Lung (tissue), 11 donors: ENCODE measurements at regions not wholly inside any gene's neighbourhood (a gene's known extent, or its start where the extent isn't known, plus 50 kb on each side); places are given as distances from the start of the nearest gene placed in this dataset.

ENCODE experiments used
- ATAC-seq: fragments of 200-7000 bp; cut with Tn5 transposase; one replicate; pipeline ENCODE4 v1.9.1; 2020; ENCODE audit warnings: moderate number of reproducible peaks; ENCODE audit not compliant: insufficient read depth, low FRiP score
- DNase-seq, 3 donors: peaks; one replicate each; pipeline ENCODE4 v3.0.0-alpha.2; 2013 to 2017
- H3K27ac ChIP-seq, 2 donors: one replicate each; pipeline ENCODE4 v1.5.1; 2013; ENCODE audit warnings: mild to moderate bottlenecking in 2 of 2, moderate library complexity in 2 of 2, control low read depth in 1 of 2, inconsistent platforms in 1 of 2, low read depth in 1 of 2, low read length in 1 of 2
- H3K27me3 ChIP-seq, 3 donors: one replicate each; pipeline ENCODE4 v1.5.1; 2013; ENCODE audit warnings: low read length in 2 of 3; ENCODE audit not compliant: control insufficient read depth in 3 of 3, insufficient read depth in 3 of 3
- H3K36me3 ChIP-seq, 4 donors: one replicate each; pipeline ENCODE4 v1.5.1; 2013; ENCODE audit warnings: low read length in 4 of 4, mild to moderate bottlenecking in 1 of 4, moderate library complexity in 1 of 4; ENCODE audit not compliant: control insufficient read depth in 4 of 4, insufficient read depth in 4 of 4
- H3K4me1 ChIP-seq, 5 donors: one replicate each; pipeline ENCODE4 v1.5.1; 2013; ENCODE audit warnings: low read length in 5 of 5, mild to moderate bottlenecking in 2 of 5, moderate library complexity in 1 of 5; ENCODE audit not compliant: control insufficient read depth in 5 of 5, insufficient read depth in 5 of 5
- H3K4me3 ChIP-seq: one replicate; pipeline ENCODE4 v1.5.1; 2013; ENCODE audit warnings: mild to moderate bottlenecking, control low read depth, moderate library complexity
- H3K9ac ChIP-seq, 2 donors: one replicate each; pipeline ENCODE4 v1.5.1; 2013; ENCODE audit warnings: low read length in 2 of 2, control low read depth in 1 of 2; ENCODE audit not compliant: insufficient read depth in 1 of 2
- H3K9me3 ChIP-seq, 4 donors: one replicate each; pipeline ENCODE4 v1.5.1; 2013; ENCODE audit warnings: low read length in 3 of 4, mild to moderate bottlenecking in 1 of 4, moderate library complexity in 1 of 4; ENCODE audit not compliant: control insufficient read depth in 4 of 4, insufficient read depth in 3 of 4
- WGBS, 2 donors: extraction: QIAGEN DNeasy Blood & Tissue Kit; methylation state at CpG; one replicate each; pipeline ENCODE4 v1.1.7; 2013; 5-methylcytosine and 5-hydroxymethylcytosine counted together
- TF ChIP-seq, protein P1 (sequence below): IDR thresholded peaks from 2 replicates; pipeline ENCODE4 v1.5.1; 2012; ENCODE audit warnings: mild to moderate bottlenecking; ENCODE audit errors: control extremely low read depth, extremely low read depth
- donor health status: control.
- donor health status: control.
- donor health status: Bipolar disorder and iron deficiency.
- donor health status: healthy.
- donor health status: DM: yes; HTN: yes; CAD: no.

- no peak for ATAC-seq
- H3K27ac ChIP-seq, result no peak overlapping the region
- H3K36me3 ChIP-seq, result no peaks in the 10 kb centered on the region
- no peaks in the 10 kb centered on the region for H3K27me3 ChIP-seq
- H3K4me3 ChIP-seq, result no peak overlapping the region
- TF ChIP-seq, protein P1, sequence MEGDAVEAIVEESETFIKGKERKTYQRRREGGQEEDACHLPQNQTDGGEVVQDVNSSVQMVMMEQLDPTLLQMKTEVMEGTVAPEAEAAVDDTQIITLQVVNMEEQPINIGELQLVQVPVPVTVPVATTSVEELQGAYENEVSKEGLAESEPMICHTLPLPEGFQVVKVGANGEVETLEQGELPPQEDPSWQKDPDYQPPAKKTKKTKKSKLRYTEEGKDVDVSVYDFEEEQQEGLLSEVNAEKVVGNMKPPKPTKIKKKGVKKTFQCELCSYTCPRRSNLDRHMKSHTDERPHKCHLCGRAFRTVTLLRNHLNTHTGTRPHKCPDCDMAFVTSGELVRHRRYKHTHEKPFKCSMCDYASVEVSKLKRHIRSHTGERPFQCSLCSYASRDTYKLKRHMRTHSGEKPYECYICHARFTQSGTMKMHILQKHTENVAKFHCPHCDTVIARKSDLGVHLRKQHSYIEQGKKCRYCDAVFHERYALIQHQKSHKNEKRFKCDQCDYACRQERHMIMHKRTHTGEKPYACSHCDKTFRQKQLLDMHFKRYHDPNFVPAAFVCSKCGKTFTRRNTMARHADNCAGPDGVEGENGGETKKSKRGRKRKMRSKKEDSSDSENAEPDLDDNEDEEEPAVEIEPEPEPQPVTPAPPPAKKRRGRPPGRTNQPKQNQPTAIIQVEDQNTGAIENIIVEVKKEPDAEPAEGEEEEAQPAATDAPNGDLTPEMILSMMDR, result no peak
- DNase-seq, result peak in 1 of 3 donors; percentile 20
- H3K4me1 ChIP-seq, result no peaks in the 10 kb centered on the region
- H3K9me3 ChIP-seq, result no peaks in the 10 kb centered on the region
- H3K9ac ChIP-seq, result no peak overlapping the region
- WGBS, 2 donors, result 76 to 80% methylated on average over 11 of the region's 11 CpGs
Measured at GRCh38 chr6:44701038-44701636, 313.6 kb downstream of the CDC5L start.

DNA sequence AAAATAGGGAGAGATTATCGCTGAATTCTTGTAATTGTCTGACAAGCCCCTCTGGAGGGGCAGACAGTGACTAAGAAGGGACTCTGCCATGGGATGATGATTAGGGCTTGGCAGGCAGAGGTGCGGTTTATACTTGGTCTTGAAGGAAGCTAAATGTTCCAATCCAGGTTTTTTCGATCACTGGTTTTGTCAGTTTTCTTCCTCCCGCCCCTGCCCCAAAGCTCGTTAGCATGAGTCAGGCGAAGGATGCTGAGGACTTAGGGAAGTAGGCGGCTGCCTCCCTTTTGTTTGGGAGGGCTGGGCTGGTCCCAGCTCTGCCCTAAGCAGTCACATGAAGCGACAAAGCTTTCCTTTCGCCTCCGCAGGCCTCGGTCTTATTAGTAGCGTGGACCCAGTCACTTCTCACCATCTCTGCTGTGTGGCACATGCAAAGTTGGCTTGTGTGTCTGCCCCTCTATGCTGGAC, 314.2 kb downstream of the CDC5L start:
- no peaks in the 10 kb centered on the region for H3K27me3 ChIP-seq
- DNase-seq (no peak), ATAC-seq (no peak)
- 88% methylated on average over 12 of the region's 12 CpGs for WGBS, 2 donors
- H3K9ac ChIP-seq, result no peak overlapping the region
- no peaks in the 10 kb centered on the region for H3K36me3 ChIP-seq
- no peaks in the 10 kb centered on the region for H3K4me1 ChIP-seq
- no peaks in the 10 kb centered on the region for H3K9me3 ChIP-seq
- TF ChIP-seq, protein P1, result no peak
- H3K4me3 ChIP-seq, result no peak overlapping the region
- H3K27ac ChIP-seq, result no peak overlapping the region

DNA sequence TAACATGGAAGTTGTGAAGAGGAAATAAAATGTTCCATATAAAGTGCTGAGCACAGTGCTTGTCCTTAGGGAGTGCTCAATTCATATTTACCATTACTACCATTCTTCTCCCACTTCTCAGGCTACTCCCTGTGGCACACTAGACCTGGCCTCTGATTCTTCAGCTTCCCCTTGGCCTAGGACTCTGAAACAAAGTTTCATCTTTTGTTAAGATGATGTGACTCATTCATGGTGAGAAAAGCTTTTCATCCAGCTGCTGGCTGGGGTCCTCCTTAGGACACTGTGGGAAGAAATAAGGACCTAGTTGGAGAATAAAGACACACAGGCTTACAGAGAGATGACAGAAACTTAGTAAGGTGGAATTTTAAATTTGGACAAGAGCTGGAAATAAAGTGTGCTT, 314.8 kb downstream of the CDC5L start:
- Histone ChIP-seq H3K4me3 (no peak overlapping the region), H3K9me3 (no peaks in the 10 kb centered on the region), H3K27ac (no peak overlapping the region), H3K9ac (no peak overlapping the region), H3K36me3 (no peaks in the 10 kb centered on the region), H3K4me1 (no peaks in the 10 kb centered on the region), H3K27me3 (no peaks in the 10 kb centered on the region)
- DNase-seq, result no peak
- no peak for ATAC-seq
- TF ChIP-seq, protein P1, result no peak
